Mammary epithelial cell (primary cell): ENCODE measurements at regions not wholly inside any gene's neighbourhood (a gene's known extent, or its start where the extent isn't known, plus 50 kb on each side); places are given as distances from the start of the nearest gene placed in this dataset.

Experiments used
- CTCF ChIP-seq, 2 donors: IDR thresholded peaks in 1 of 2; conservative IDR thresholded peaks in 1 of 2; 2 replicates each; pipeline ENCODE4 v1.5.1; 2011 to 2012; ENCODE audit warnings: inconsistent platforms in 2 of 2, low read length in 2 of 2, mild to moderate bottlenecking in 2 of 2, control low read depth in 1 of 2, low read depth in 1 of 2; ENCODE audit not compliant: insufficient read depth in 1 of 2; ENCODE audit errors: extremely low read depth in 1 of 2
- EZH2 ChIP-seq: IDR thresholded peaks from 2 replicates; pipeline ENCODE4 v1.6.1; 2012; ENCODE audit warnings: low read length, inconsistent platforms, borderline replicate concordance

- TF ChIP-seq CTCF (conservative IDR thresholded peaks at IDR 0.05 in 1 of 2, IDR thresholded peaks at IDR 0.05 in 1 of 2; ENCODE audit: extremely low read depth in 1 of 2, insufficient read depth in 1 of 2, low read depth in 1 of 2, low read length in 2 of 2) (no peak), EZH2 (no peak)
Observed at GRCh38 chrX:46317163-46317562, 228.1 kb downstream of the ZNF674 start.
